ENCODE measurements at regions not wholly inside any gene's neighbourhood (a gene's known extent, or its start where the extent isn't known, plus 50 kb on each side); places are given as distances from the start of the nearest gene placed in this dataset.

GRCh38 chr2:12883906-12884305 lies 167.2 kb downstream of the TRIB2 start:
- Histone ChIP-seq H3K36me3 (ENCODE audit: insufficient read depth, low read length) (no peaks in the 10 kb centered on the region), H3K27me3 (ENCODE audit: insufficient read depth, low read length, poor library complexity) (no peaks in the 10 kb centered on the region), H3K4me2 (ENCODE audit: insufficient read depth, low read length) (no peak overlapping the region), H3K9ac (ENCODE audit: low read depth, low read length) (no peak overlapping the region), H4K20me1 (ENCODE audit: insufficient read depth, low read length) (no peaks in the 10 kb centered on the region), H3K4me1 (ENCODE audit: insufficient read depth, low read length) (no peaks in the 10 kb centered on the region), H3K27ac (ENCODE audit: low read length) (no peak overlapping the region), H3K79me2 (ENCODE audit: insufficient read depth, low read length) (no peaks in the 10 kb centered on the region), H3K9me3 (ENCODE audit: insufficient read depth, low read length, severe bottlenecking) (no peaks in the 10 kb centered on the region), H2AFZ (ENCODE audit: low read depth, low read length) (no peak overlapping the region), H3K4me3 (ENCODE audit: low read depth in 1 of 2, low read length in 2 of 2) (no peak overlapping the region)
- no peak for DNase-seq
- ATAC-seq (ENCODE audit: insufficient read depth, low read depth) = no peak
- TF ChIP-seq EZH2 (IDR thresholded peaks at IDR 0.05; ENCODE audit: borderline replicate concordance, low read depth, low read length, severe bottlenecking) (no peak), CTCF (IDR thresholded peaks at IDR 0.05; ENCODE audit: borderline replicate concordance, extremely low read depth, low read length, poor library complexity, severe bottlenecking) (no peak)

GRCh38 chr2:12884713-12885282 lies 168.1 kb downstream of the TRIB2 start:
- H3K9me3 ChIP-seq (ENCODE audit: insufficient read depth, low read length, severe bottlenecking) = no peaks in the 10 kb centered on the region
- DNase-seq (no peak), ATAC-seq (ENCODE audit: insufficient read depth, low read depth) (no peak)
- H3K27ac ChIP-seq (ENCODE audit: low read length) = no peak overlapping the region
- no peaks in the 10 kb centered on the region for H3K36me3 ChIP-seq (ENCODE audit: insufficient read depth, low read length)
- no peak for TF ChIP-seq EZH2 (IDR thresholded peaks at IDR 0.05; ENCODE audit: borderline replicate concordance, low read depth, low read length, severe bottlenecking)
- no peak overlapping the region for H2AFZ ChIP-seq (ENCODE audit: low read depth, low read length)
- H3K9ac ChIP-seq (ENCODE audit: low read depth, low read length) = no peak overlapping the region
- no peaks in the 10 kb centered on the region for H3K79me2 ChIP-seq (ENCODE audit: insufficient read depth, low read length)
- H3K4me2 ChIP-seq (ENCODE audit: insufficient read depth, low read length) = no peak overlapping the region
- H4K20me1 ChIP-seq (ENCODE audit: insufficient read depth, low read length) = no peaks in the 10 kb centered on the region
- no peaks in the 10 kb centered on the region for H3K4me1 ChIP-seq (ENCODE audit: insufficient read depth, low read length)
- no peaks in the 10 kb centered on the region for H3K27me3 ChIP-seq (ENCODE audit: insufficient read depth, low read length, poor library complexity)
- H3K4me3 ChIP-seq (ENCODE audit: low read depth in 1 of 2, low read length in 2 of 2) = no peak overlapping the region

- Histone ChIP-seq H3K27me3 (ENCODE audit: insufficient read depth, low read length, poor library complexity) (no peaks in the 10 kb centered on the region), H3K36me3 (ENCODE audit: insufficient read depth, low read length) (no peaks in the 10 kb centered on the region), H3K9me3 (ENCODE audit: insufficient read depth, low read length, severe bottlenecking) (peaks cover 7% of the 10 kb centered on the region), H3K79me2 (ENCODE audit: insufficient read depth, low read length) (no peaks in the 10 kb centered on the region), H2AFZ (ENCODE audit: low read depth, low read length) (no peak overlapping the region), H3K27ac (ENCODE audit: low read length) (no peak overlapping the region), H3K4me2 (ENCODE audit: insufficient read depth, low read length) (no peak overlapping the region), H3K9ac (ENCODE audit: low read depth, low read length) (no peak overlapping the region), H3K4me1 (ENCODE audit: insufficient read depth, low read length) (no peaks in the 10 kb centered on the region), H3K4me3 (ENCODE audit: low read depth in 1 of 2, low read length in 2 of 2) (no peak overlapping the region), H4K20me1 (ENCODE audit: insufficient read depth, low read length) (no peaks in the 10 kb centered on the region)
- DNase-seq (no peak), ATAC-seq (ENCODE audit: insufficient read depth, low read depth) (no peak)
- no peak for TF ChIP-seq CTCF (IDR thresholded peaks at IDR 0.05; ENCODE audit: borderline replicate concordance, extremely low read depth, low read length, poor library complexity, severe bottlenecking)
- no peak for TF ChIP-seq EZH2 (IDR thresholded peaks at IDR 0.05; ENCODE audit: borderline replicate concordance, low read depth, low read length, severe bottlenecking)
Observed at GRCh38 chr2:12890066-12890465, 173.3 kb downstream of the TRIB2 start.

- Histone ChIP-seq H3K4me2 (ENCODE audit: insufficient read depth, low read length) (no peak overlapping the region), H2AFZ (ENCODE audit: low read depth, low read length) (no peak overlapping the region), H3K27me3 (ENCODE audit: insufficient read depth, low read length, poor library complexity) (no peaks in the 10 kb centered on the region), H4K20me1 (ENCODE audit: insufficient read depth, low read length) (no peaks in the 10 kb centered on the region), H3K4me3 (ENCODE audit: low read depth in 1 of 2, low read length in 2 of 2) (no peak overlapping the region), H3K4me1 (ENCODE audit: insufficient read depth, low read length) (no peaks in the 10 kb centered on the region), H3K9me3 (ENCODE audit: insufficient read depth, low read length, severe bottlenecking) (peaks cover 10% of the 10 kb centered on the region), H3K36me3 (ENCODE audit: insufficient read depth, low read length) (no peaks in the 10 kb centered on the region), H3K27ac (ENCODE audit: low read length) (no peak overlapping the region), H3K79me2 (ENCODE audit: insufficient read depth, low read length) (no peaks in the 10 kb centered on the region), H3K9ac (ENCODE audit: low read depth, low read length) (no peak overlapping the region)
- no peak for ATAC-seq (ENCODE audit: insufficient read depth, low read depth)
- TF ChIP-seq CTCF (IDR thresholded peaks at IDR 0.05; ENCODE audit: borderline replicate concordance, extremely low read depth, low read length, poor library complexity, severe bottlenecking) = no peak
- DNase-seq = no peak
Observed at GRCh38 chr2:12890481-12890991, 173.8 kb downstream of the TRIB2 start.
